WTC11 (cell line): ENCODE measurements at regions not wholly inside any gene's neighbourhood (a gene's known extent, or its start where the extent isn't known, plus 50 kb on each side); places are given as distances from the start of the nearest gene placed in this dataset.

ENCODE experiments used
- ATAC-seq: fragments of 200-7000 bp; cut with Tn5 transposase; 2 replicates; pipeline ENCODE4 v1.10.0; 2021; ENCODE audit warnings: mild to moderate bottlenecking, moderate library complexity
- CTCF ChIA-PET: fragments of 300-600 bp; sonication (Branson Sonifier 250); formaldehyde crosslinking; loops from one replicate; lab custom pipeline; 2021; ENCODE audit warnings: antibody characterized with exemption; lab: Charles Lee
- POLR2A ChIA-PET: fragments of 350-600 bp; sonication (Branson Sonifier 250); formaldehyde crosslinking; loops from one replicate; lab custom pipeline; 2021; ENCODE audit warnings: antibody characterized with exemption; lab: Charles Lee
- DNase-seq: peaks from one replicate; pipeline ENCODE4 v3.0.0; 2021; ENCODE audit warnings: low spot score
- H3K27ac Mint-ChIP-seq: 2 replicates; pipeline ENCODE4 v1.8.0; 2021; ENCODE audit warnings: mixed read lengths
- H3K27me3 Mint-ChIP-seq: 2 replicates; pipeline ENCODE4 v1.8.0; 2021; ENCODE audit warnings: low read depth, mild to moderate bottlenecking, moderate library complexity, mixed read lengths
- H3K36me3 Mint-ChIP-seq: 2 replicates; pipeline ENCODE4 v1.8.0; 2021; ENCODE audit warnings: mixed read lengths
- H3K4me1 Mint-ChIP-seq: 2 replicates; pipeline ENCODE4 v1.8.0; 2022; ENCODE audit warnings: mixed read lengths
- H3K4me3 Mint-ChIP-seq: 2 replicates; pipeline ENCODE4 v1.8.0; 2021; ENCODE audit warnings: mild to moderate bottlenecking, moderate library complexity, mixed read lengths
- H3K9me3 Mint-ChIP-seq: 2 replicates; pipeline ENCODE4 v1.8.0; 2021; ENCODE audit warnings: mixed read lengths
- AR ChIP-seq: fragments of 250-450 bp; sonication (Bioruptor Pico); IDR thresholded peaks from 2 replicates; pipeline ENCODE4 v1.9.0; 2021; ENCODE audit warnings: mild to moderate bottlenecking
- CBFB ChIP-seq: sonication (generic); formaldehyde crosslinking; IDR thresholded peaks from 2 replicates; pipeline ENCODE4 v1.8.1; 2022; ENCODE audit warnings: mild to moderate bottlenecking, low read depth, missing genetic modification reagents
- CDX4 ChIP-seq: fragments of 250-450 bp; sonication (Bioruptor Pico); IDR thresholded peaks from 2 replicates; pipeline ENCODE4 v1.9.0; 2021; ENCODE audit warnings: moderate library complexity, mild to moderate bottlenecking, inconsistent platforms, borderline replicate concordance
- CREM ChIP-seq: sonication (generic); formaldehyde crosslinking; IDR thresholded peaks from 2 replicates; pipeline ENCODE4 v1.8.1; 2022; ENCODE audit warnings: mild to moderate bottlenecking, missing genetic modification reagents, moderate library complexity
- ESRRA ChIP-seq: sonication (generic); formaldehyde crosslinking; IDR thresholded peaks from 2 replicates; pipeline ENCODE4 v1.8.1; 2022; ENCODE audit warnings: mild to moderate bottlenecking, missing genetic modification reagents, borderline replicate concordance
- ETV6 ChIP-seq: sonication (generic); formaldehyde crosslinking; IDR thresholded peaks from 2 replicates; pipeline ENCODE4 v1.8.1; 2022; ENCODE audit warnings: mild to moderate bottlenecking, missing genetic modification reagents
- FOXK1 ChIP-seq: sonication (generic); formaldehyde crosslinking; IDR thresholded peaks from 2 replicates; pipeline ENCODE4 v1.8.0; 2022; ENCODE audit warnings: mild to moderate bottlenecking, moderate library complexity, missing genetic modification reagents
- IRF1 ChIP-seq: sonication (generic); formaldehyde crosslinking; IDR thresholded peaks from 2 replicates; pipeline ENCODE4 v1.8.0; 2023; ENCODE audit warnings: missing genetic modification reagents
- MAX ChIP-seq: sonication (generic); formaldehyde crosslinking; IDR thresholded peaks from 2 replicates; pipeline ENCODE4 v1.8.0; 2022; ENCODE audit warnings: mild to moderate bottlenecking, missing genetic modification reagents
- MLX ChIP-seq: sonication (generic); formaldehyde crosslinking; IDR thresholded peaks from 2 replicates; pipeline ENCODE4 v1.8.1; 2023; ENCODE audit warnings: mild to moderate bottlenecking, missing genetic modification reagents, moderate library complexity
- MXD4 ChIP-seq: fragments of 250-450 bp; sonication (Bioruptor Pico); IDR thresholded peaks from 2 replicates; pipeline ENCODE4 v1.8.0; 2021; ENCODE audit warnings: mild to moderate bottlenecking, moderate library complexity, borderline replicate concordance
- NFATC4 ChIP-seq: fragments of 250-450 bp; sonication (Bioruptor Pico); IDR thresholded peaks from 2 replicates; pipeline ENCODE4 v1.9.0; 2021; ENCODE audit warnings: mild to moderate bottlenecking
- PREB ChIP-seq: sonication (generic); formaldehyde crosslinking; IDR thresholded peaks from 2 replicates; pipeline ENCODE4 v1.8.1; 2022; ENCODE audit warnings: mild to moderate bottlenecking, missing genetic modification reagents, moderate library complexity, borderline replicate concordance
- TEAD1 ChIP-seq: sonication (generic); formaldehyde crosslinking; IDR thresholded peaks from 2 replicates; pipeline ENCODE4 v1.8.0; 2022; ENCODE audit warnings: mild to moderate bottlenecking, missing genetic modification reagents
- TEAD4 ChIP-seq: sonication (generic); formaldehyde crosslinking; IDR thresholded peaks from 2 replicates; pipeline ENCODE4 v1.8.0; 2022; ENCODE audit warnings: mild to moderate bottlenecking, missing genetic modification reagents
- USF1 ChIP-seq: sonication (generic); formaldehyde crosslinking; IDR thresholded peaks from 2 replicates; pipeline ENCODE4 v1.8.0; 2022; ENCODE audit warnings: mild to moderate bottlenecking, missing genetic modification reagents
- ZMAT4 ChIP-seq: fragments of 250-450 bp; sonication (Bioruptor Pico); IDR thresholded peaks from 2 replicates; pipeline ENCODE4 v1.9.0; 2021; ENCODE audit warnings: mild to moderate bottlenecking
- ZNF232 ChIP-seq: sonication (generic); formaldehyde crosslinking; IDR thresholded peaks from 2 replicates; pipeline ENCODE4 v1.8.0; 2022; ENCODE audit warnings: mild to moderate bottlenecking, missing genetic modification reagents
- ZNF263 ChIP-seq: sonication (generic); formaldehyde crosslinking; IDR thresholded peaks from 2 replicates; pipeline ENCODE4 v1.8.1; 2022; ENCODE audit warnings: low read depth, mild to moderate bottlenecking, moderate library complexity, missing genetic modification reagents
- ZNF423 ChIP-seq: fragments of 250-450 bp; sonication (Bioruptor Pico); IDR thresholded peaks from 2 replicates; pipeline ENCODE4 v2.1.2; 2022; ENCODE audit warnings: mild to moderate bottlenecking, moderate library complexity
- ZNF512 ChIP-seq: sonication (generic); formaldehyde crosslinking; IDR thresholded peaks from 2 replicates; pipeline ENCODE4 v1.8.1; 2022; ENCODE audit warnings: missing genetic modification reagents, borderline replicate concordance

- TF ChIP-seq AR (CRISPR knock-in tag): no peak
- TF ChIP-seq PREB (CRISPR knock-in tag): no peak
- no peak for TF ChIP-seq CREM
- no peak for TF ChIP-seq MLX (CRISPR knock-in tag)
- TF ChIP-seq CDX4 (CRISPR knock-in tag): no peak
- no peak for TF ChIP-seq ZMAT4 (CRISPR knock-in tag)
- TF ChIP-seq MXD4 (CRISPR knock-in tag): no peak
- no peak for TF ChIP-seq ESRRA (CRISPR knock-in tag)
- TF ChIP-seq ZNF423 (CRISPR knock-in tag): no peak
- TF ChIP-seq NFATC4: no peak
- no peak for TF ChIP-seq TEAD1 (CRISPR knock-in tag)
These were observed 129.0 kb downstream of the HERPUD2 start (continued) for GRCh38 chr7:35565927-35566326.

GRCh38 chr7:35558841-35559240 is 136.1 kb downstream of the HERPUD2 start:
- ATAC-seq: no peak
- Mint-ChIP-seq H3K27me3 (no peaks in the 10 kb centered on the region), H3K9me3 (no peaks in the 10 kb centered on the region), H3K27ac (no peak overlapping the region), H3K4me1 (no peaks in the 10 kb centered on the region; the same call in 1 of the 2 replicates), H3K36me3 (no peaks in the 10 kb centered on the region), H3K4me3 (no peak overlapping the region)
- no peak for DNase-seq
- POLR2A ChIA-PET: no interaction called here
- CTCF ChIA-PET: no interaction called here
- TF ChIP-seq FOXK1 (CRISPR knock-in tag) (no peak), ZNF512 (CRISPR knock-in tag) (no peak), MLX (CRISPR knock-in tag) (no peak), ZNF232 (no peak), IRF1 (no peak), ESRRA (CRISPR knock-in tag) (no peak), TEAD4 (CRISPR knock-in tag) (no peak), ZNF263 (CRISPR knock-in tag) (no peak), MAX (CRISPR knock-in tag) (no peak), CBFB (CRISPR knock-in tag) (no peak), ETV6 (CRISPR knock-in tag) (no peak), USF1 (CRISPR knock-in tag) (no peak)
